Stimulated activated CD8-positive, alpha-beta memory T cell treated with anti-CD3 and anti-CD28 coated beads, Interleukin-7, amount 100 ng/mL, for 1 hour (primary cell): ENCODE measurements at regions not wholly inside any gene's neighbourhood (a gene's known extent, or its start where the extent isn't known, plus 50 kb on each side); places are given as distances from the start of the nearest gene placed in this dataset.

Experiments used
- DNase-seq, 2 donors: peaks; one replicate each; pipeline ENCODE4 v3.0.0-alpha.2; 2020; ENCODE audit warnings: low read depth in 2 of 2

- DNase-seq: no peak
Observed at GRCh38 chr12:124489915-124490583, 77.4 kb downstream of the NCOR2 start.

- DNase-seq: no peak
Observed at GRCh38 chr12:124489220-124489619, 78.2 kb downstream of the NCOR2 start.

- no peak for DNase-seq
Observed at GRCh38 chr12:124488520-124488919, 78.9 kb downstream of the NCOR2 start.

GRCh38 chr12:124487834-124488165 lies 79.6 kb downstream of the NCOR2 start:
- no peak for DNase-seq

- DNase-seq: no peak
Observed at GRCh38 chr12:124487066-124487833, 80.2 kb downstream of the NCOR2 start.

GRCh38 chr12:124486346-124486963 lies 81.0 kb downstream of the NCOR2 start:
- no peak for DNase-seq

- DNase-seq: no peak
Observed at GRCh38 chr12:124485371-124485770, 82.0 kb downstream of the NCOR2 start.

- no peak for DNase-seq
Observed at GRCh38 chr12:124484526-124484953, 82.9 kb downstream of the NCOR2 start.

GRCh38 chr12:124484067-124484466 lies 83.3 kb downstream of the NCOR2 start:
- no peak for DNase-seq

GRCh38 chr12:124482901-124483799 lies 84.3 kb downstream of the NCOR2 start:
- no peak for DNase-seq

- DNase-seq: no peak
Observed at GRCh38 chr12:124482567-124482893, 84.9 kb downstream of the NCOR2 start.

GRCh38 chr12:124481772-124482566 lies 85.4 kb downstream of the NCOR2 start:
- no peak for DNase-seq

GRCh38 chr12:124481257-124481750 lies 86.1 kb downstream of the NCOR2 start:
- DNase-seq: no peak

GRCh38 chr12:124480469-124481256 lies 86.7 kb downstream of the NCOR2 start:
- DNase-seq: no peak

- no peak for DNase-seq
Observed at GRCh38 chr12:124479680-124480468, 87.5 kb downstream of the NCOR2 start.

- DNase-seq: no peak
Observed at GRCh38 chr12:124478985-124479645, 88.3 kb downstream of the NCOR2 start.

- DNase-seq: no peak
Observed at GRCh38 chr12:124478416-124478815, 89.0 kb downstream of the NCOR2 start.

- no peak for DNase-seq
Observed at GRCh38 chr12:124477107-124477915, 90.1 kb downstream of the NCOR2 start.
